GM19452 (cell line): ENCODE measurements at regions not wholly inside any gene's neighbourhood (a gene's known extent, or its start where the extent isn't known, plus 50 kb on each side); places are given as distances from the start of the nearest gene placed in this dataset.
"Not testable (repeated sequence)": the region's sequence is repeated elsewhere in the genome, so short reads cannot be mapped to it uniquely, and the experiment has no call there.

ENCODE experiments used
- ATAC-seq: cut with Tn5 transposase; IDR thresholded peaks from one replicate; pipeline ENCODE4 v1.9.1; 2021; ENCODE audit not compliant: unreplicated experiment

DNA sequence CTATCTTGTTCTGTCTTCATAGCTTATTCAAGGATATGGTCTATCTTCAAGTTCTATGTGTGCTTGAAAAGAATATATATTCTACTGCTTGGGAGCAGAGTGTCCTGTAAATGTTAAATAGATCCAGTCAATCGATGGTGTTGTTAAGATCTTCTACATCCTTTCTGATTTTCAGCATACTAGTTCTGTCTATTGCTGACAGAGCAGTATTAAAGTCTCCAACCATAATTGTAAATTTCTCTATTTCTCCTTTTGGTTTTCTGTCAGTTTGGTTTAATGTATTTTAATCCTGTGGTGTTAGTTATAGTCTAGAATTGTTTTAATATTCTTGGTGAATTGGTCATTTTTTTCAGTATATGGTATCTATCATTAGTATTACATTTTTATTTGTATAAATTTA is 124.0 kb upstream of the COX7C start:
- no peak for ATAC-seq

DNA sequence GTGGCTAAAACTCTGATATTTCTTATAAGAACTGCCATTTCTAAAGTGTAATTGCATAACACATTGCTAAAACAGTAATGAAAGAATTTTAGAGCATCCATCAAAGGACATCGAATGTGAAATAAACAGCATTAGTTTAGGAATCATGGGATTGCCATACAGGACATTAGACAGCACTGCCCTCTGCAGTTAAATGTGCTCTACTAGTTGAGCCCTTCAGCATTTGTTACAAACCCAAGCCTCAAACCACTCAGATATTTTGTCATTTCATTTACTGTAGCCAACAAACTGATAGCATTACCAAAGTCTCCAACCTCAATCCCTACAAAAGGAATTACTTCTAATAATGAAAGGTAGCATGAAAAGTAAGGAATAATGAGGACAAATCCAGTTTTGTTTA is 116.8 kb upstream of the COX7C start:
- no peak for ATAC-seq

DNA sequence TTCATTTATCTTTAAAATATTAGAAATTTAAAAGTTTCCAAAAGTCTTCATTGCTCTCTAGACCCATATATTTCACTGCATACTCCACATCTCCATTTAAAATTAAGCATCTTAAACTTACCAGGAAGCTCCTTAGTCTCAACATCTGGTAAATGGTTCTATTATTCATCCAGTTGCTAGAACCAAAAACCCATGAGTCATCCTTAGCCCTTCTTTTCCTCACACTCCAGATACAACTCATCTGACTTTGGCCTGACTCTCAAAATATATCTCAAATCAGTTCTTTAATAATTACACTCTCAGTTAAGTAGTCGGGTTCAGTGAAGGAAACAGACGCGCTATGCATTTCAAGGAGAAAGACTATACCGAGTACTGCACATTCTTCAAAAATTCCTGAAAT is 110.2 kb upstream of the COX7C start:
- ATAC-seq, result no peak

DNA sequence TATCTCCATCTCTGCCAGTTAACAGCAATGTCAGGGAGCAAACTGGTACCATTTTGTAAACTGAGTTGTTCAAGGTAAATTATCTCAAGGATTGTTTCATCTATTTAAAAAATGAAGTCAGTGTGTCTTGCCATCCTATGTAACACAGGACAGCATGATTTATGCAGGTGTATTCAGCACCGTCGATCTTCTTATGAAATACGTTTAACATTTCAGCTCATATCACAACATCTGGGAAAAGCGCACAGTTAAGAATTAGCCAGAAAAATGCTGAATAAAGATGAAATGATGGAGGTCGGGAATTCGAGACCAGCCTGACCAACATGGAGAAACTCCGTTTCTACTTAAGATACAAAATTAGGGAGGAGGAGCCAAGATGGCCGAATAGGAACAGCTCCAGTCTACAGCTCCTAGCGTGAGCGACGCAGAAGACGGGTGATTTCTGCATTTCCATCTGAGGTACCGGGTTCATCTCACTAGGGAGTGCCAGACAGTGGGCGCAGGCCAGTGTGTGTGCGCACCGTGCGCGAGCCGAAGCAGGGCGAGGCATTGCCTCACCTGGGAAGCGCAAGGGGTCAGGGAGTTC is 107.3 kb upstream of the COX7C start:
- not testable (repeated sequence) for ATAC-seq

DNA sequence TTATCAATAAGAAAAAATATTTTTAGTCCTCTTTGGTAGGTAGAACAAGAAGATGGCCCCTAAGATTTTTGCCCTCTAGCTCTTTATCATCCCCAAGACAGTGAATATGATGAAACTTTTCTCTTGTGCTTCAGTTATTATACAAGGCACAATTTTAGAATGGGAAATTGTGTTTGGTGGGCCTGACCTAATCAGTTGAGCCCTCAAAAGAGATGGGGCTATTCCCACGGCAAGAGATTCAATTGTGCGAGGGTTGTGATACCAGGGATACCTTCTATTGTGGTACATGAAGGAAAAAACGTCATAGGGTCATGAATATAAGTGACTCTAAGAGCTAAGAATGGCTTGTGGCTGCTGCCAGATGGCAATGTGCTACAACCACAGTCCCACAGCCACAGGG is 94.0 kb upstream of the COX7C start:
- no peak for ATAC-seq

DNA sequence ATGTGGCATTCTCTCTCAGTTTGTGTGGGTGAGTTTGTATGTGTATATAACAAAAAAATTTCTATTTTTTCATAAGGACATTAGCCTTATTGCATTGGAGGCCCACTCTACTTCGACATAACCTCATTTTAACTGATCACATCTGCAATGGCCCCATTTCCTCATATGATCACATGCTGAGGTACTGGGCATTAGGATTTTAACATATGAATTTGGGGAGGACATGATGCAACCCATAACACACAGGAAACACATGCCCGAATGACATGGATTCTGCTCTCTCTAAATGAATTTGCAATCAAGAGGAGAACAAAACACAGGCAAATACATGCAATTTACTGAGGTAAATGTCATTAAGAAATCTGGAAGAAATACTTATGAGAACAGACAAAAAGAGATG is 92.1 kb upstream of the COX7C start:
- ATAC-seq, result no peak

DNA sequence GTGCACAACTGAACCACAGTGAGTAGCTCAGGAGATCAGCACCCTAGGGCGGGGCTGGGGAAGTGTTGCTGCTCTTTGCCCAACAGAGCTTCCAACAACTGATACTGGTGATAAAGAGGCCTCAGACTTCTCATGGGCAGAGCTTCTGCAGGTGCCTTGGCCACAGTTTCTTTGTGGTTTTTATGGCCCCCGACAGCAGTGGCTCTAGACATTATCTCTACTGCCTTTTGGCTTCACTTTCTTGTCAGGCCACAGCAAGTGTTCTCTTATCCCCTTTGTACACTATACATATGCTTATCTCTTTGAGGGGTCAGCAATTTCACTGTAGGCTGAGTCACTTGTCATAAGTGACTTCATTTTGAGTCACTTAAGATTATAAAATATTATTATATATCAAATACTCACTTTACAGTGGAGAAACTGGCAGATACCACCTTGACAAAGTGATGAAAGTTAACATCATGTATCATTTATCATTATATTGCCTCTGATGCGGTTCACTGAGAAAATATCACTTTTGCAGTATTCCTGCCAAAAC is 90.9 kb upstream of the COX7C start:
- ATAC-seq, result no peak

DNA sequence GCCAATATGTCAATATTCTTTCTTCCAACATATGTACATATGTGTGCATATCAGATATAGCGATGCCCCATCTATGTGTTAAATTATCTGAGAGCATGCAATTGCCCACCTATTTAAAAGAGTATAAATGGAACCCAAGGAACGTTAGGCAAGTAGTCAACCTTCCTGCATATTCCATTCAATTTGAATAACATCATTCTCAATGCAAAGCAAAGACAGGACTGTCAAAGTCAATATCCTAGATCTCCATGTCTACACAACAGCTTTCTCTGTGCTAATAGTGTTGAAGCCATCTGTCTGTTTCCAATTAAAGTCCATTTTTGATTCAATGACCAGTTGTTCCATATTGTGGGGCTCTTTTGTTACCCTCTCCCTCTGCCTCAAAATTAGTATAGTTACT is 85.3 kb upstream of the COX7C start:
- ATAC-seq, result no peak

DNA sequence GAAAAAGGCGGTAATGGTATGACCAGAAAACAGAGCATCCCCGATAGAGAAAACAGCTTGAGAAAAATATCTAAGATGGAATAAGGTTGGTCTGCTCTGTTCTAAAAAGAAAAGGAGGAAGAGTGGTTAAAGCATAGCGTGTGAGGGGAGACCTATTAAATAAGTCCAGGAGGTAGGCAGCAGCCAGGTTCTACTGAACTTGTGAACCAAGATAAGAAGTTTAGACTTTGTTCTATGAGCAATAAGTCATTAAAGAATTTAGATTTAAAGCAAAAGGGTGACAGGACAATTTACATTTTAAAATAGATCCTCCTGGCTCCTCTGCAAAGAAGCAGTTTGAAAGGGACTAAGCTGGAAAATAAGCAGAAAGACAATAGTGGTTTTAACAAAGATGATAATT is 81.3 kb upstream of the COX7C start:
- no peak for ATAC-seq

DNA sequence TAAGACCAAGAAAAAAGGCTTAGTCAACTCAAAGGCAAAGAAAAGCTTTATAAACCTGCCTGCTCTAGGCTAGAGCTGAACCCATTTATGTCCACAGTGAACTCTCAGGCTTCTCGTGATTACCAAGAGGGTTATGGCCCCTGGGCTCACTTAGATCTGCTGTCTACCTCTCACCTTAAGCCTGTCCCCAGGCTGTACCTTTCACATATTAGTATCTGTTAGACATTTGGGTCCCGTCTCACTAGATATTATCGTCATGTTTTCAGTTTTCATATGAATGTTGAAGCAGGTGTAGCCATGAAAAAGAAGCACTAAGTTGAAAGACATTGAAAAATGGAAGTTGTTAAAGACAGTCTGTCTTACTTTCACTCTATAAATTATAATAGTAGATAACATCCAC is 75.2 kb upstream of the COX7C start:
- no peak for ATAC-seq

DNA sequence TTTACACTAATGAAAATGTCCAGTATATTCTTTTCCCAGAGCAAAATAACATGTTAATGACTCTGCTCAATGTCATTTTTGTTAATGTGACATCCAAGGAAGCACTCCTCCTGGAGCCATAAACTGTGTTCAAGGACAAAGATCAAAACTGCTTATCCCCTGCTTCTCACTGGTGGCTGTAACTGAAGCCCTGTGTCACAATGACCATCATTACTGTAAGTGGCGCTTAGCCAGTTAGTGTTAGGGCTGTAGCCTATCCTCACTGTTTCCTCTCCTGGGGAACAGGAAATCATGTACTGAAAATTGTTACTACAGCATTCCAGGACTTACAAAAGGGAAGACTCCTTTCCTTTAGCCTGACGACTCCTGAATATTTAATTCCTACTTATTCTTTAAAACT is 71.7 kb upstream of the COX7C start:
- ATAC-seq, result no peak

DNA sequence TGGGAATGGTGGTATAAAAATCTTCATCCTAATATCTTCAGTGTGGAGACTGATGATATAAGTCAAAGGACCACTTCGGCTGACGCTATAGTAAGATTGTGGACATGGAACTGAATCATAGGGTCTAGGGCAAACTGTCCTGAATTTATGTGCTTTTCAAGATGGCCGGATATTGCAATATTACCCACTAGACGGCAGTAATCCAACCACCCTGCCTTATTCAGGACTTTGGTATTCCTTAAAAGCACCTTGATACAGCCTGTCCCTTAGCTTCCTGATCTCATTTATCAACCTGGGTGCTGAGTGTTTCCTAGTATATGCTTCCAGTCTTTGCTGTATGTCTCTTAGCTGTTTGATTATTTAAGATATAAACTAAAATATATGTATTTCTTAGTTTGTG is 71.2 kb upstream of the COX7C start:
- ATAC-seq, result no peak

DNA sequence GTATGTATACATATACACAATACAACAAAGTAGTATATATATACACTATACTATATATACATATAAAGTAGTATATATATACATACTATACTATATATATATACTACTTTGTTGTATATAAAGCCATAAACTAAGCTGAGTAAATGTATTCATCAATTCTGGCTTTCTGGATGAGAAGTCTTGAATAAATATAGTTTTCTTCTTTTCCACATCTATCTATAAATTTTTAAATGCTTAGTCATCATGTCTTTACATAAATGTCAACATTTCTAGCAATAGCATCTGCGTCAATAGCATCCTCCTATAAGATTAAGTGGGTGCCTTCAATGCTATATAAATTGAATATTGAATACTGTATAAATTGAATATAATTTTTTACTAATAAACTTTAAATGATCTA is 63.1 kb upstream of the COX7C start:
- no peak for ATAC-seq

DNA sequence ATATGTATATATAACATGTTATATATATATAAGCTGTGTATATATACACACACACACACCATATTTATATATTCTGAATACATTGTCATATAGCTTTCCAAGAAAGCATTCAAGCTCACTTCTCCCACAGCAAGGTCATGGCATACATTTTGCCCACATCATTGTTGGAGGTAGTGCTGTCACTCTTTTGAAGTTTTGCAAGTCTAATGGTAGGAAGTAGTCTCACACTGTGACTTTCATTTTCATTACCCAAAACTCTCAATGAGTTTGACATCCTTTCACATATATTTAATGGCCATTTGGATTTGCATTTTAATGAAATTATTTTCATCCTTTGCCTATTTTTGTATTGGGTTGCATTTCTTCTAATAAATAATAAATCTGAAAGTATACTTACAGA is 59.8 kb upstream of the COX7C start:
- no peak for ATAC-seq

DNA sequence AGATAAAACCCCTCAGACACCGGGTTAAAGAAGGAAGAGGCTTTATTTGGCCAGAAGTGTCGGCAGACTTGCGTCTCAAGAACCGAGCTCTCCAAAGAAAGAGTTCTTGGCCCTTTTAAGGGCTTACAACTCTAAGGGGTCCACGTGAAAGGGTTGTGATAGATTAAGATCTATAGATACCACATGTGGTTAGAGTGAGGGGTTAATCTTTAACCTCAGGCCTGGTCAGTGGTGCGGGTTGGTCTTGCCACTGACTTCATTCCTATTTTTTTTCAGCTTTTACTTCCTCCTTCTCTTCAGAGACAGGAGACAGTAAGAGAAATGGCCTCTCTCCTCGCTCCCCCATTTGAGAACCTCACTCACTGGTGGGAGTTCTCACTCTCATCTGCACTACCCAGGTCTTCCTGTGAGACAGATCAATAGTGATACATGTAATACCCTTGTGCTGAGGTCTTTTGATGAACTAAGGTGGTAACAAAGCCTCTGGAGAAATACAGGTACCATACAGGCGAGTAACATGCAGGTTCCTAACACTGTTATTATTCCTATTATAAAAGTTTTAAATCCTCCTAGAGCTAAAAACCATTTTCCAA is 52.4 kb upstream of the COX7C start:
- ATAC-seq, result peak; percentile 76

DNA sequence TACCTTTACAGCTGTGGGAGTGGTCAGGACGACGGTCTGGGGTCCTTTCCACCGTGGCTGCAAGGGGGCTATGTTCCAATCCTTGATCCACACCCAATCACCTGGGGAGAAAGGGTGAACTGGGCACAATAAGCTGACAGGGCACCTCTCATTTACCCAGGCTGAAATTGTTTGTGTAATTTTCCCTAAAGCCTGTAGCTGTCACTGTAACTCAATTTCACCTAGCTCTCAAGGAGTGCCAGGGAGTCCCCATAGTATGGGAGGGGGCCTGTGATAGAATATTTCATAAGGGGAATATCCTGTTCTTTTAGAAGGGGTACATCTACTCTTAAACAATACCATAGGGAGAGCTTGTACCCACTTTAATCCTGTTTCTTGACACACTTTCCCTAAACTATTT is 51.7 kb upstream of the COX7C start:
- not testable (repeated sequence) for ATAC-seq
